ENCODE measurements at regions not wholly inside any gene's neighbourhood (a gene's known extent, or its start where the extent isn't known, plus 50 kb on each side); places are given as distances from the start of the nearest gene placed in this dataset.

- ChIA-PET RAD21 (ENCODE audit: low non-redundant PET in 1 of 2, low total read pairs in 2 of 2, uncharacterized antibody in 2 of 2, unreplicated experiment in 2 of 2) (no interaction called here), POLR2A (no interaction called here), CTCF (no interaction called here)
- no peak for ATAC-seq
- H3K27ac ChIP-seq (ENCODE audit: low read depth, low read length), result no peak overlapping the region
- no peaks in the 10 kb centered on the region for H3K9me2 ChIP-seq (ENCODE audit: insufficient read depth)
- no peak overlapping the region for H3K4me3 ChIP-seq (replicated peaks in 1 of 2; ENCODE audit: low read depth in 1 of 2, low read length in 2 of 2)
- no peaks in the 10 kb centered on the region for H3K9me3 ChIP-seq (ENCODE audit: control insufficient read depth in 1 of 2, insufficient read depth in 1 of 2, low read depth in 1 of 2, low read length in 2 of 2)
- no peaks in the 10 kb centered on the region for H3K79me2 ChIP-seq (ENCODE audit: insufficient read depth, low read length)
- H3K27me3 ChIP-seq (ENCODE audit: insufficient read depth, low read length), result no peaks in the 10 kb centered on the region
- no TSS peak for BruUV-seq (replicated peaks)
- H3K36me3 ChIP-seq (ENCODE audit: control insufficient read depth in 1 of 2, insufficient read depth in 2 of 2, low read length in 2 of 2), result no peaks in the 10 kb centered on the region
- intact Hi-C loops (cut with micrococcal nuclease), result no loop called here
- H3K4me2 ChIP-seq (ENCODE audit: low read length), result no peak overlapping the region
- TF ChIP-seq YY1 (IDR thresholded peaks at IDR 0.05; ENCODE audit: extremely low read depth, insufficient replicate concordance, low read depth, low read length) (no peak), CEBPB (IDR thresholded peaks at IDR 0.05; ENCODE audit: low read depth) (no peak), EZH2phosphoT487 (IDR thresholded peaks at IDR 0.05; ENCODE audit: borderline replicate concordance) (no peak), EGR1 (IDR thresholded peaks at IDR 0.05; ENCODE audit: low read depth) (no peak), SP1 (IDR thresholded peaks at IDR 0.05; ENCODE audit: low read depth) (no peak), ZNF274 (IDR thresholded peaks at IDR 0.05; ENCODE audit: low read depth, low read length) (no peak), CBX3 (IDR thresholded peaks at IDR 0.05; ENCODE audit: low read depth) (no peak), SIN3A (IDR thresholded peaks at IDR 0.05; ENCODE audit: low read depth) (no peak), ZFX (IDR thresholded peaks at IDR 0.05) (no peak), FOSL1 (IDR thresholded peaks at IDR 0.05; ENCODE audit: low read depth) (no peak), JUND (IDR thresholded peaks at IDR 0.05) (no peak), REST (IDR thresholded peaks at IDR 0.05; ENCODE audit: low read depth) (no peak), TCF7L2 (IDR thresholded peaks at IDR 0.05; ENCODE audit: borderline replicate concordance, extremely low read depth, insufficient read depth, insufficient read length) (no peak), ELF1 (IDR thresholded peaks at IDR 0.05; ENCODE audit: borderline replicate concordance, low read depth) (no peak), ATF3 (IDR thresholded peaks at IDR 0.05) (no peak), SRF (IDR thresholded peaks at IDR 0.05; ENCODE audit: low read depth) (no peak)
- H3K9ac ChIP-seq (ENCODE audit: low read length), result no peak overlapping the region
- DNase-seq (ENCODE audit: low read depth, low spot score), result no peak
- H4K20me1 ChIP-seq (ENCODE audit: insufficient read depth), result no peaks in the 10 kb centered on the region
- peaks cover 10 to 16% of the 10 kb centered on the region in 2 experiments for H3K4me1 ChIP-seq (ENCODE audit: control insufficient read depth in 1 of 2, insufficient read depth in 2 of 2, low read length in 2 of 2)
- H2AFZ ChIP-seq (ENCODE audit: low read depth, low read length, poor library complexity, severe bottlenecking), result no peak overlapping the region
These were observed 108.6 kb downstream of the EMX2 start for GRCh38 chr10:117651121-117651520.
